Stimulated activated CD4-positive, alpha-beta T cell treated with anti-CD3 and anti-CD28 coated beads, Interleukin-1b, Interleukin-23, amount 100 ng/mL, for 24 hours (primary cell): ENCODE measurements at regions not wholly inside any gene's neighbourhood (a gene's known extent, or its start where the extent isn't known, plus 50 kb on each side); places are given as distances from the start of the nearest gene placed in this dataset.

Experiments used
- DNase-seq, 4 experiments: peaks; one replicate each; pipeline ENCODE4 v3.0.0-alpha.2; 2020; ENCODE audit warnings: low read depth in 4 of 4, low spot score in 1 of 4

DNA sequence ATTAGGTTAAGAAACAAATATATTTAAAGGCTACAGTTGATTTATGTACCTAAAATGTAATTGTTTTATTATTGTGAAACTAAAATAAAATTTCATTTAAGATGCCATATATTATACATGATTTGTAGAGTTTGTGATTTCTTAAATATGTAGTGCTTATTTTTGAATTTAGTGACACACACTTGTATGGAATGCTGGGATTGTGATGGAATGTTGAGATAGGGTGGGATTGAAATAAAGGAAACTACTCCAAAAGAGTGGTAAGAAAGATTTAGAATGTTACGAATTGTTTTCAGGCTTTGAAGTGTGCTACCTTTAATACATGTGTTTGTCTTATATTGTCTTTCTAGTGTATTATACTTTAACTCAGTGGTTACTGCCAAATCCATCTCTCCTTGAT is 330.3 kb upstream of the PITX2 start:
- DNase-seq = no peak

- no peak for DNase-seq
Observed at GRCh38 chr4:110953898-110954297, 331.0 kb upstream of the PITX2 start.

DNA sequence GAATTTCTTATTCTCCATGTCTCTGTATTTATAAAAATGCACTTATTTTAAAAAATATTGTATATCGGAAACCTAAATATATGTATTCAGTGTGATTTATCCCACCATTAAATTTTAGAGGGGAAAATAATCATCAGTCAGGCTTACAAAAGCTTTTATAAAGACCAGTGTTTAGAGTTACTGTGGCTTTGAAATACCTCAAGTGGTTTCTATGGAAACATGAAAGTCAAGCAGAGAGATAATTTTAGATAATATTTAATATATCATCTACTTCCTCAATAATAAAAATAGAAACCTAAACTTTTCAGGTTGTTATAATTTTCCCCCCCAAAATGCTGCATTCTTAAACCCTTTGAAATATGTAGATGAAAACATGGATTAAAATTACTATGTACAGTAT is 332.9 kb upstream of the PITX2 start:
- DNase-seq = no peak

GRCh38 chr4:110959041-110959643 is 336.3 kb upstream of the PITX2 start:
- DNase-seq = no peak

DNA sequence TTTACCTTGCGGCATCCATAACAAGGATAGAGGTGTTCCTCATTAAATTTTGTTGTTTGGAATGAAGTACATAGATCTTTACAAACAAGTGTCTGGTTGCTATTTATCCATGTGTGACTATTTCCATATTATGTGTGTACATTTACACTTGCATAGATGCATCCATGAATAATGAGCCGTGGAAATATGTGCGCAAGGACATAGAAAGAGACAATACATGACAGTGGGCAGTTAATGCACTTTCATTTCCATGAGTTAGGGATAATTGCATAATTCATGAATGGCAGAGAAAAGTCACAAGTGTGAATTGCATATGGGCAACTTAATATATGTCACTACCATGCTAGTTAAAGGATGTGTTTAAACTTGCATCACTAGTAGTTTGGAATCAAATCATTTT is 338.2 kb upstream of the PITX2 start:
- no peak for DNase-seq

- no peak for DNase-seq
Observed at GRCh38 chr4:110962616-110963015, 339.7 kb upstream of the PITX2 start.

- DNase-seq = no peak
Observed at GRCh38 chr4:110963662-110964280, 340.9 kb upstream of the PITX2 start.

DNA sequence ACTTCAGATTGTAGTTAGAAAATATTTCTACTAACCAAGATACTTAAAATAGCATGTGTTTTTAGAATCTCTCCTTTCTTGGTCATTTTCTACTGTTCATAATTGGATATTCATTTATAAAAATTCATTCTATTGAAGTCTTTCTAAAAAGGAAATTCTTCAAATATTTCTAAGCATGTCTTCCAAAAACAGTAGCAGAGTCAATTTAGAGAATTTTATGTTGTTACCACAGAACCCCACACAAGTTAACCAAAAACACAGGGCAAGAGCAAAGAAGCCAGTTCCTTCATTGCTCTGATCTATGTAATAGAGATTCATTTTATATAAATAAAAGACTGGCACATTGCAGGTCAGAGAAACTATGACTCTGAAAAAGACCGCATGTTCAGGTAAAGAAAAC is 345.1 kb upstream of the PITX2 start:
- DNase-seq = no peak

- DNase-seq = no peak
Observed at GRCh38 chr4:110970642-110971041, 347.8 kb upstream of the PITX2 start.

GRCh38 chr4:110975338-110975737 is 352.5 kb upstream of the PITX2 start:
- no peak for DNase-seq

DNA sequence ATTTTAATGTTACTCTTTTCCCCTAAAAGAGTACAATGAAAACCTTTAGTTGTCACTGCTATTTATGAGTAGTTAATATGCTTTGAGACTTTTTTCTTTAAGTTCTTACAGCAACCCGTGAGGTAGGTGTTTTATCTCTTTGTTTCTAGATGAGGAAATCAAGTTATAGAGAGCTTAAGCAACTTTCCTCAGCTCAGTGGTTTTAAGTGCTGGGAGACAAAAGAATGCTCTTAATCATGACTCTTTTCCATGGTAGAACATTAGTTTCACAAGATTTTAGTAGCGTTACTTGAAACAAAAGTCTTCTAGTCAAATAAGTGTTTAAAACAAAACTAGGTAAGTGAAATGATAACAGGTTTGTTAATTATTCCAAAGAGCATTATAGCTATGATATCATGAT is 354.7 kb upstream of the PITX2 start:
- DNase-seq = no peak

DNA sequence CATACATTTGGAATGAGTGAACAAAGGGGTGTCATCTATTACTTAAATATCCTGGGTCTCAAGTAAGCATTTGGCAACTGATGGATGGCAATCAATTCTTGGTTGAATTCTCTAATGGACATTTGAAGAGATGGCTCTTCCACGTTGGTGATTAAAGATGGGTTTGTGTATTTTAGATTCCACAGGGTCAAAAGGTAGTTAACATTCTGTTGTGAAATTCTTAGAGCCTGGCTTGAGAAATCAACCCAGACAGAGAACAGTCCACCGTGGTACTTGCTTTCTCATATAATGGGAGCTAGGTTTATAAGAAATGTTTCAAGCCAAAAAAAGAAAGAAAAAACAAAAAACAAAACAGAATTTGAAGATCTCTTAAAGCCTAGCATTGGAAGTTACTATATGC is 355.9 kb upstream of the PITX2 start:
- DNase-seq = no peak

GRCh38 chr4:110982486-110982885 is 359.6 kb upstream of the PITX2 start:
- no peak for DNase-seq

GRCh38 chr4:110988722-110989121 is 365.8 kb upstream of the PITX2 start:
- no peak for DNase-seq

DNA sequence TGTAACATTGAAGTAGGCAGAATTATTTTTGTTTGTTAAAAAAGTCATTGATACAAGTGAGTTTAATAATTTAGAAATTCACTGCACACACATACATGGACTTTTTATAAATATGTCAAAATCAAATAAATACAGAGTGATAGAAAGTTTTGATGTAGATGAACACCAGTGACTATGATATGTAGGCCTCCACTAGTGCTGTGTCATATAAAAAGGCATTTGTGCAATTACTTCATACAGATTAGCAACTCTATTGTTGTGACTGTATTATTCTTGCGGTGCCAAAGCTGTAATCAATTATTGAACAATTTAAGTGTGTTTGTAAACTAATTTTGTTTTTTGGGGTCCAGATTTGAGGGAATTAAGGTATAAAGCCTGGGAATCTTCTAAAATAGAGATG is 366.2 kb upstream of the PITX2 start:
- no peak for DNase-seq

GRCh38 chr4:110994781-110995180 is 371.9 kb upstream of the PITX2 start:
- no peak for DNase-seq

GRCh38 chr4:110998320-110998719 is 375.4 kb upstream of the PITX2 start:
- no peak for DNase-seq

DNA sequence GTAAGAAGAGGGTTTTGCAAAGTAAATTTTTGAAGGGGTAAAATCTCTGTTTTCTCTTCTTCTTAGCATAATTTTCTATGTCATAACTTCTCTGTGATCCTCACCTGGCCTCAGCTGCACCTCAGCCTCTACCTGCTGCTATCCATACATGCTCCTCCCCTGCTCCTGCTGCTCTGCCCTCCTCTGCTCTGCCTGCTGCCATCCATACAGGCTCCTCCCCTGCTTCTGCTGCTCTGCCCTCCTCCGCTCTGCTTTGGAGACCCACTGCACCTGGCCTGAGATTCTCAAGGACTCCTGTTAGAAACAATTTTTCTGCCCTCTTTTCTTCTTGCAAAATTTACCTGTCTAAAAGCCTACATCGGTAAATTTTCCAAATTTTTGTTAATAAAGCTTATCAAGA is 388.6 kb upstream of the PITX2 start:
- DNase-seq = no peak

DNA sequence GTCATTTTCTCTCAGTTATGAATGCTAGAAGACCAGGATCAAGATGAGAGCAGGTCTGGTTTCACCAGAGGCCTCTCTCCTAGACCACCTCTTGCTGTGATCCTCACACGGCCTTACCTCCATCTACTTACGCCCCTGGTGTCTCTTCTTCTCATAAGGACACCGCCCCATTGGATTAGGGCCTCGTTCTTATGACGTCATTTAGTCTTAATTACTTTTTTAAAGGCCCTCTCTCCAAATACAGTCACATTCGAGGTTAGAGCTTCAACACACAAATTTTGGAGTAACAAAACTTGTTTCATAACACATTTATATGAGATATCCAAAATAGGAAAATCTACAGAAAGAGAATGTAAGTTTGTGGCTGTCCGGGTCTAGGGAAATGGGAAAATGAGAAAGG is 391.0 kb upstream of the PITX2 start:
- no peak for DNase-seq

DNA sequence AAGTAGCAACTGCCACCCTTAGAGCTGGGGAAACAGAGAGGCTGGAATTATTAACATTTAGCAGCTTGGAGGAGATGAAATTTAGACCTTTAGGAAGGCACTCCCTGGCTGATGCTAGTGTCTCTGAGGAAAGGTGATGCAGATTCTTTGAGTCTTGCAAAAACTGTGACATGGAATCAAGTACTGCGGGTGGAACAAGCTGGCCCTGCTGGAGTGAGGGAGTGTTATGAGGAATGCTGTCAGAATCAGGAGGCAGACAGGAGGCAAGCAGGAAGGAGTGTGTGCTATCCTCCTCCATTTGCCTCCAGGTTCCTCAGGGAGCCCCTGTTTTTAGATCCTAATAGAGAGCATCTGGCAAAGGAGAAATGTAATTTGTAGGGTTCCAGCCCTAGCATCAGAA is 391.7 kb upstream of the PITX2 start:
- DNase-seq = no peak

- no peak for DNase-seq
Observed at GRCh38 chr4:111016416-111016815, 393.5 kb upstream of the PITX2 start.

GRCh38 chr4:111018216-111018615 is 395.3 kb upstream of the PITX2 start:
- DNase-seq = no peak

GRCh38 chr4:111020476-111020875 is 397.6 kb upstream of the PITX2 start:
- DNase-seq = no peak
